GM23338 (cell line): ENCODE measurements at regions not wholly inside any gene's neighbourhood (a gene's known extent, or its start where the extent isn't known, plus 50 kb on each side); places are given as distances from the start of the nearest gene placed in this dataset.

ENCODE experiments used
- ATAC-seq: fragments of 200-7000 bp; cut with Tn5 transposase; 3 replicates; pipeline ENCODE4 v1.9.1; 2020
- DNase-seq: peaks from one replicate; pipeline ENCODE4 v3.0.0-alpha.2; 2015; ENCODE audit warnings: low spot score
- H2AFZ ChIP-seq: fragments of 200-600 bp; sonication (generic); 2 replicates; pipeline ENCODE4 v1.8.0; 2016; ENCODE audit warnings: antibody characterized with exemption, mild to moderate bottlenecking, moderate library complexity
- H3F3A ChIP-seq: fragments of 200-600 bp; sonication (generic); replicated peaks from 2 replicates; pipeline ENCODE4 v1.8.0; 2017; ENCODE audit warnings: antibody characterized with exemption, mixed run types, low read depth
- H3K27ac ChIP-seq: fragments of 200-600 bp; sonication (generic); 2 replicates; pipeline ENCODE4 v1.6.1; 2016; ENCODE audit warnings: low read depth
- H3K27me3 ChIP-seq: fragments of 200-600 bp; sonication (generic); 2 replicates; pipeline ENCODE4 v1.8.0; 2016; ENCODE audit warnings: mild to moderate bottlenecking, mixed run types, moderate library complexity; ENCODE audit not compliant: insufficient read depth
- H3K36me3 ChIP-seq: fragments of 200-600 bp; sonication (generic); 2 replicates; pipeline ENCODE4 v1.8.0; 2016; ENCODE audit warnings: mild to moderate bottlenecking; ENCODE audit not compliant: insufficient read depth
- H3K4me1 ChIP-seq: fragments of 200-600 bp; sonication (generic); 2 replicates; pipeline ENCODE4 v1.8.0; 2016; ENCODE audit warnings: mild to moderate bottlenecking, moderate library complexity; ENCODE audit not compliant: insufficient read depth
- H3K4me2 ChIP-seq: fragments of 200-600 bp; sonication (generic); 2 replicates; pipeline ENCODE4 v1.7.1; 2017; ENCODE audit warnings: mixed run types
- H3K4me3 ChIP-seq: fragments of 200-600 bp; sonication (generic); 2 replicates; pipeline ENCODE4 v1.6.1; 2016; ENCODE audit warnings: mixed run types
- H3K79me2 ChIP-seq: fragments of 200-600 bp; sonication (generic); replicated peaks from 2 replicates; pipeline ENCODE4 v1.8.0; 2017; ENCODE audit warnings: mild to moderate bottlenecking; ENCODE audit not compliant: insufficient read depth
- H3K9me2 ChIP-seq: fragments of 200-600 bp; sonication (generic); 2 replicates; pipeline ENCODE4 v1.8.0; 2017; ENCODE audit not compliant: insufficient read depth
- H4K20me1 ChIP-seq: fragments of 200-600 bp; sonication (generic); replicated peaks from 2 replicates; pipeline ENCODE4 v1.8.0; 2017; ENCODE audit warnings: mild to moderate bottlenecking; ENCODE audit not compliant: insufficient read depth
- H3K27ac Mint-ChIP-seq: 2 replicates; pipeline ENCODE4 v1.8.0; 2020; ENCODE audit warnings: inconsistent platforms, mild to moderate bottlenecking, moderate library complexity, mixed read lengths
- H3K27me3 Mint-ChIP-seq: 3 replicates; pipeline ENCODE4 v1.8.0; 2022; ENCODE audit warnings: low read depth, mild to moderate bottlenecking, moderate library complexity, mixed read lengths, inconsistent platforms; ENCODE audit not compliant: insufficient read depth, poor library complexity
- H3K36me3 Mint-ChIP-seq: 3 replicates; pipeline ENCODE4 v1.8.0; 2021; ENCODE audit warnings: low read depth, mild to moderate bottlenecking, inconsistent platforms, moderate library complexity, mixed read lengths
- H3K4me1 Mint-ChIP-seq: 3 replicates; pipeline ENCODE4 v1.8.0; 2020; ENCODE audit warnings: mild to moderate bottlenecking, inconsistent platforms, mixed read lengths
- H3K4me3 Mint-ChIP-seq: 3 replicates; pipeline ENCODE4 v1.8.0; 2021; ENCODE audit warnings: moderate library complexity, mild to moderate bottlenecking, inconsistent platforms, mixed read lengths
- H3K9me3 Mint-ChIP-seq: 3 replicates; pipeline ENCODE4 v1.8.0; 2020; ENCODE audit warnings: moderate library complexity, mild to moderate bottlenecking, inconsistent platforms, mixed read lengths
- EZH2phosphoT487 ChIP-seq: fragments of 200-600 bp; sonication (generic); IDR thresholded peaks from one replicate; pipeline ENCODE4 v1.8.1; 2018; ENCODE audit warnings: antibody characterized with exemption; ENCODE audit not compliant: unreplicated experiment
- JUNB ChIP-seq: IDR thresholded peaks from one replicate; pipeline ENCODE4 v1.6.1; 2016; ENCODE audit warnings: antibody characterized with exemption; ENCODE audit not compliant: unreplicated experiment
- POLR2AphosphoS5 ChIP-seq: IDR thresholded peaks from 2 replicates; pipeline ENCODE4 v1.6.1; 2016; ENCODE audit warnings: antibody characterized with exemption, low read depth
- ZNF331 ChIP-seq: fragments of 250-450 bp; sonication (Bioruptor Pico); IDR thresholded peaks from 2 replicates; pipeline ENCODE4 v1.5.0; 2020; ENCODE audit warnings: low read depth, mild to moderate bottlenecking, moderate library complexity
- TF ChIP-seq, protein P1 (sequence below): IDR thresholded peaks from 2 replicates; pipeline ENCODE4 v1.6.1; 2016; ENCODE audit warnings: antibody characterized with exemption
- TF ChIP-seq, protein P2 (sequence below): IDR thresholded peaks from one replicate; pipeline ENCODE4 v1.6.1; 2018; ENCODE audit warnings: antibody characterized with exemption; ENCODE audit not compliant: unreplicated experiment
- TF ChIP-seq, protein P3 (sequence below), 2 experiments: fragments of 200-600 bp in 1 of 2; sonication (generic) in 1 of 2; conservative IDR thresholded peaks; 2 replicates each; pipeline versions ENCODE4 v1.5.1 to v1.6.1; 2016 to 2017; ENCODE audit warnings: antibody characterized with exemption in 2 of 2, low read depth in 2 of 2, mild to moderate bottlenecking in 2 of 2, moderate library complexity in 1 of 2

DNA sequence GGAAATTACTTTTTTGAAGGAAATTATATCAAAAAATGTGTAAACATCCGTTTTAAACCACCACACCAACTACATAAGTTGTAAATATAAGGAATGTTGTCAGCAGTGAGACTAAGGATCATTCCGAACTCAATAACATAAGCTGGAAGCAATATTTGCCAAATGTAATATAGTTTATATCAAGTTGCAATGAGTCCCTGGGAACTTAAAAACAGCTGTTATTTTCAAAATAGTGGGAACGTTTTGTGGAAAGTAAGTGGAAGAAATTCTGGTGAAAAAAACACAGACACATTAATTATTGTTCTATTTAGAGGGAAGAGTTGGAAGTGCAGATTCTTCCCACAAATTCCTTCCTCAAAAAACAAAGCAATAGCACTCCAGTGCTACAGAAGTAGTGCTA lies 444.3 kb downstream of the NAP1L3 start:
- no peak for ATAC-seq
- Mint-ChIP-seq H3K27me3 (no peaks in the 10 kb centered on the region), H3K9me3 (peaks cover 3% of the 10 kb centered on the region; the same call in 1 of the 3 replicates), H3K36me3 (no peaks in the 10 kb centered on the region; the same call in 2 of the 3 replicates), H3K27ac (no peak overlapping the region), H3K4me1 (no peaks in the 10 kb centered on the region), H3K4me3 (no peak overlapping the region)
- H3F3A ChIP-seq: no peaks in the 10 kb centered on the region
- H3K27ac ChIP-seq: no peak overlapping the region
- H3K27me3 ChIP-seq: no peaks in the 10 kb centered on the region
- peaks cover 5% of the 10 kb centered on the region; the same call in 1 of the 2 replicates for H3K9me2 ChIP-seq
- H4K20me1 ChIP-seq: no peaks in the 10 kb centered on the region
- H3K4me3 ChIP-seq: no peak overlapping the region
- DNase-seq: no peak
- no peaks in the 10 kb centered on the region for H3K36me3 ChIP-seq
- H2AFZ ChIP-seq: no peak overlapping the region
- H3K4me2 ChIP-seq: no peak overlapping the region
- H3K4me1 ChIP-seq: no peaks in the 10 kb centered on the region
- no peak for TF ChIP-seq POLR2AphosphoS5
- TF ChIP-seq, protein P1, sequence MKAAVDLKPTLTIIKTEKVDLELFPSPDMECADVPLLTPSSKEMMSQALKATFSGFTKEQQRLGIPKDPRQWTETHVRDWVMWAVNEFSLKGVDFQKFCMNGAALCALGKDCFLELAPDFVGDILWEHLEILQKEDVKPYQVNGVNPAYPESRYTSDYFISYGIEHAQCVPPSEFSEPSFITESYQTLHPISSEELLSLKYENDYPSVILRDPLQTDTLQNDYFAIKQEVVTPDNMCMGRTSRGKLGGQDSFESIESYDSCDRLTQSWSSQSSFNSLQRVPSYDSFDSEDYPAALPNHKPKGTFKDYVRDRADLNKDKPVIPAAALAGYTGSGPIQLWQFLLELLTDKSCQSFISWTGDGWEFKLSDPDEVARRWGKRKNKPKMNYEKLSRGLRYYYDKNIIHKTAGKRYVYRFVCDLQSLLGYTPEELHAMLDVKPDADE: no peak
- TF ChIP-seq, protein P2, sequence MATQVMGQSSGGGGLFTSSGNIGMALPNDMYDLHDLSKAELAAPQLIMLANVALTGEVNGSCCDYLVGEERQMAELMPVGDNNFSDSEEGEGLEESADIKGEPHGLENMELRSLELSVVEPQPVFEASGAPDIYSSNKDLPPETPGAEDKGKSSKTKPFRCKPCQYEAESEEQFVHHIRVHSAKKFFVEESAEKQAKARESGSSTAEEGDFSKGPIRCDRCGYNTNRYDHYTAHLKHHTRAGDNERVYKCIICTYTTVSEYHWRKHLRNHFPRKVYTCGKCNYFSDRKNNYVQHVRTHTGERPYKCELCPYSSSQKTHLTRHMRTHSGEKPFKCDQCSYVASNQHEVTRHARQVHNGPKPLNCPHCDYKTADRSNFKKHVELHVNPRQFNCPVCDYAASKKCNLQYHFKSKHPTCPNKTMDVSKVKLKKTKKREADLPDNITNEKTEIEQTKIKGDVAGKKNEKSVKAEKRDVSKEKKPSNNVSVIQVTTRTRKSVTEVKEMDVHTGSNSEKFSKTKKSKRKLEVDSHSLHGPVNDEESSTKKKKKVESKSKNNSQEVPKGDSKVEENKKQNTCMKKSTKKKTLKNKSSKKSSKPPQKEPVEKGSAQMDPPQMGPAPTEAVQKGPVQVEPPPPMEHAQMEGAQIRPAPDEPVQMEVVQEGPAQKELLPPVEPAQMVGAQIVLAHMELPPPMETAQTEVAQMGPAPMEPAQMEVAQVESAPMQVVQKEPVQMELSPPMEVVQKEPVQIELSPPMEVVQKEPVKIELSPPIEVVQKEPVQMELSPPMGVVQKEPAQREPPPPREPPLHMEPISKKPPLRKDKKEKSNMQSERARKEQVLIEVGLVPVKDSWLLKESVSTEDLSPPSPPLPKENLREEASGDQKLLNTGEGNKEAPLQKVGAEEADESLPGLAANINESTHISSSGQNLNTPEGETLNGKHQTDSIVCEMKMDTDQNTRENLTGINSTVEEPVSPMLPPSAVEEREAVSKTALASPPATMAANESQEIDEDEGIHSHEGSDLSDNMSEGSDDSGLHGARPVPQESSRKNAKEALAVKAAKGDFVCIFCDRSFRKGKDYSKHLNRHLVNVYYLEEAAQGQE: no peak
- TF ChIP-seq, protein P3, sequence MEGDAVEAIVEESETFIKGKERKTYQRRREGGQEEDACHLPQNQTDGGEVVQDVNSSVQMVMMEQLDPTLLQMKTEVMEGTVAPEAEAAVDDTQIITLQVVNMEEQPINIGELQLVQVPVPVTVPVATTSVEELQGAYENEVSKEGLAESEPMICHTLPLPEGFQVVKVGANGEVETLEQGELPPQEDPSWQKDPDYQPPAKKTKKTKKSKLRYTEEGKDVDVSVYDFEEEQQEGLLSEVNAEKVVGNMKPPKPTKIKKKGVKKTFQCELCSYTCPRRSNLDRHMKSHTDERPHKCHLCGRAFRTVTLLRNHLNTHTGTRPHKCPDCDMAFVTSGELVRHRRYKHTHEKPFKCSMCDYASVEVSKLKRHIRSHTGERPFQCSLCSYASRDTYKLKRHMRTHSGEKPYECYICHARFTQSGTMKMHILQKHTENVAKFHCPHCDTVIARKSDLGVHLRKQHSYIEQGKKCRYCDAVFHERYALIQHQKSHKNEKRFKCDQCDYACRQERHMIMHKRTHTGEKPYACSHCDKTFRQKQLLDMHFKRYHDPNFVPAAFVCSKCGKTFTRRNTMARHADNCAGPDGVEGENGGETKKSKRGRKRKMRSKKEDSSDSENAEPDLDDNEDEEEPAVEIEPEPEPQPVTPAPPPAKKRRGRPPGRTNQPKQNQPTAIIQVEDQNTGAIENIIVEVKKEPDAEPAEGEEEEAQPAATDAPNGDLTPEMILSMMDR (conservative IDR thresholded peaks at IDR 0.05; ENCODE audit: low read depth in 2 of 2): no peak
- TF ChIP-seq ZNF331: no peak
- TF ChIP-seq EZH2phosphoT487: no peak
- TF ChIP-seq JUNB: no peak
- no peaks in the 10 kb centered on the region for H3K79me2 ChIP-seq
